Astrocyte of the spinal cord (primary cell): ENCODE measurements at regions not wholly inside any gene's neighbourhood (a gene's known extent, or its start where the extent isn't known, plus 50 kb on each side); places are given as distances from the start of the nearest gene placed in this dataset.

ENCODE experiments used
- DNase-seq: peaks from one replicate; pipeline ENCODE4 v3.0.0; 2011; ENCODE audit warnings: low read depth, low spot score
- H3K4me3 ChIP-seq: 2 replicates; pipeline ENCODE4 v1.5.1; 2011; ENCODE audit warnings: low read depth, mild to moderate bottlenecking, low read length, moderate library complexity
- in situ Hi-C: cut with HindIII; loops from 2 replicates; pipeline ENCODE4 v1.10.0; 2017; ENCODE audit warnings: low sequenced_read_pairs
- TF ChIP-seq, protein P1 (sequence below): IDR thresholded peaks from 2 replicates; pipeline ENCODE4 v1.5.1; 2012; ENCODE audit warnings: low read depth, mild to moderate bottlenecking, low read length, inconsistent platforms

DNA sequence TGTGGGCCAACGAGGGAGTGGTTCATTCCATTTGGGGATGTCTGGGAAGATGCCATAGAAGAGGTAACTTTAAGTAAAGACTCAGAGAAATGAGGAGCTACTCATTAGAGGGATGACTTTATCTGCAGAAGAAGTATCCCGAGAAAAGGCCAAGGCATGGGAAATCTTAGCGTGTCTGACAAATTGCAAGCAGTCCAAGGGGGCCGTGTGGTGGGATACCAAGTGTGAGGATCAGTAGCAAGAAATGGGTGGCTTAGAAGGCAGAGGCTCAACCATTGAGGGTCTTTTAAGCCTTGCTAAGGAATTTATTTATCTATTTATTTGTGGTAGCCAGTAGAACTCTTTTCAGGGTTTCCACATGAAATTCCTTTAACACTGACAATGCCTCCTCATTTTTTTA, 436.4 kb downstream of the RNF144A start:
- in situ Hi-C loops: no loop called here
- DNase-seq: no peak
- H3K4me3 ChIP-seq: no peak overlapping the region
- TF ChIP-seq, protein P1, sequence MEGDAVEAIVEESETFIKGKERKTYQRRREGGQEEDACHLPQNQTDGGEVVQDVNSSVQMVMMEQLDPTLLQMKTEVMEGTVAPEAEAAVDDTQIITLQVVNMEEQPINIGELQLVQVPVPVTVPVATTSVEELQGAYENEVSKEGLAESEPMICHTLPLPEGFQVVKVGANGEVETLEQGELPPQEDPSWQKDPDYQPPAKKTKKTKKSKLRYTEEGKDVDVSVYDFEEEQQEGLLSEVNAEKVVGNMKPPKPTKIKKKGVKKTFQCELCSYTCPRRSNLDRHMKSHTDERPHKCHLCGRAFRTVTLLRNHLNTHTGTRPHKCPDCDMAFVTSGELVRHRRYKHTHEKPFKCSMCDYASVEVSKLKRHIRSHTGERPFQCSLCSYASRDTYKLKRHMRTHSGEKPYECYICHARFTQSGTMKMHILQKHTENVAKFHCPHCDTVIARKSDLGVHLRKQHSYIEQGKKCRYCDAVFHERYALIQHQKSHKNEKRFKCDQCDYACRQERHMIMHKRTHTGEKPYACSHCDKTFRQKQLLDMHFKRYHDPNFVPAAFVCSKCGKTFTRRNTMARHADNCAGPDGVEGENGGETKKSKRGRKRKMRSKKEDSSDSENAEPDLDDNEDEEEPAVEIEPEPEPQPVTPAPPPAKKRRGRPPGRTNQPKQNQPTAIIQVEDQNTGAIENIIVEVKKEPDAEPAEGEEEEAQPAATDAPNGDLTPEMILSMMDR: no peak

DNA sequence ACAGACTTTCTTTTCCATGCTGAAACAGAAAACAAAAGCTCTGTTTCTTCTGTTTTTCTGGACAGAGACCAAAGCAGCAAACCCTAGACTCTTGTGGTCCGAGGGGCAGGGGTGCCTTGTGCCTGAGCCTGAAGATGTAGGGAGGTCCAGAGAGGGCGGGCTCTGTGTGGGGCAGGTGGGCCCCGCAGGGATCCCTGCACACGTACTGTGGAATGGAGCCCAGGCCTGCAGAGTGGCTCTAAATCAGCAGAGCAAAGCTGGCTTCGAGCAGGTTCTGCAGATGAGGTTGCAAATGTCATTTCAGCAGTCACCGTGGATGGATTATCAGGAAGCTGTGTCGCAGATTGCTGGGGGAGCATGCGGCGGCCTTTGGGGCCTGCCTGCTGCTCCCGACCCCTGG, 438.6 kb downstream of the RNF144A start:
- in situ Hi-C loops: no loop called here

DNA sequence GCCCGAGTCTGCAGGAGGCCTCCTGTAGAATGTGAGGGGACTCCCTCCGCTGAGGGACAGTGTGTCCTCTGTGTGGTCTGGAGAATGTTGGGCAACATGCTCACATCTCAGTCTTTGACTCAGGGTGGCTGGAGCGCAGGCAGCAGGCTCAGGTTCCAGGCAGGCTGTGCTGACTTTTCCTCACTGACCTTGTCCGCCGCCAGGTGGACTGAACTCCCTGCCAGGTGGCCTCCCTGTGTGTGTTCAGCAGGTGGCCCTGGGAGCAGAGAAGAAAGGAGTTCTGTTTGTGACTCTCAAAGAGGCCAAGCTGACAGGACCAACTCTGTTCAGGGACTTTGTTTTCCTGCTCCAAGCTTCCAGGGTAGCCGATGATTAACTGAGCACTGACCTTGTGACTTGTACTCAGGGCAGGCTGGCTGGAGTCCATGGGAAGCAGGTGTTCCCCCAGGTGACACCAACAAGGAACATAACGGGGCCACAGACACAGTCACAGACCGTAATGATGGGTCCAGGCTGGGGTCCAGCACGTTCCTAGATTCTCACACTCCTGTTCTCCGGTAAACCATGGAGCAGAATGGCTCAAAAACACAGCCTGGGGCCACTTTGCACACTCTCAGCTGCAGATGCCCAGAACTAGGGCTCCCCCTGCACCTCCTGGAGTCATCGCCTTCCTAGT, 439.8 kb downstream of the RNF144A start:
- TF ChIP-seq, protein P1: no peak
- no peak for DNase-seq
- no peak overlapping the region for H3K4me3 ChIP-seq
- in situ Hi-C loops: no loop called here

More for the DNA sequence above, 438.6 kb downstream of the RNF144A start:
- H3K4me3 ChIP-seq: no peak overlapping the region
- TF ChIP-seq, protein P1: no peak
- DNase-seq: no peak

DNA sequence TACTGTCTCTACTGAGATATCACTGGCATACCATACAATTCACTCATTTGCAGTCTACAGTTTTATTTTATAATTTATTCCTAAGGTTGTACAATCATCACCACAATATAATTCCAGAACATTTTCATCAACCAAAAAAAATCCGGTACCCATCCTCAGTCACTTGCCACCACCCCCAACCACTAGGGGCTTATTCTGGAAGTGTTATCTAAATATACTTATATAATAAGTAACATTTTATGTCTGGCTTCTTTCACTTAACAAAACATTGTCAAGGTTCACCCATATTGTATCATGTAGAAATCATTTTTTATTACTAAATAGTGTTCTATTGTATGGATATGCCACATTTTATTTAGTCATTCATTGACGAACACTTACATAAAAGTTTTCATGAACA, 440.8 kb downstream of the RNF144A start:
- no peak for DNase-seq
- TF ChIP-seq, protein P1: no peak
- in situ Hi-C loops: no loop called here
- H3K4me3 ChIP-seq: no peak overlapping the region

DNA sequence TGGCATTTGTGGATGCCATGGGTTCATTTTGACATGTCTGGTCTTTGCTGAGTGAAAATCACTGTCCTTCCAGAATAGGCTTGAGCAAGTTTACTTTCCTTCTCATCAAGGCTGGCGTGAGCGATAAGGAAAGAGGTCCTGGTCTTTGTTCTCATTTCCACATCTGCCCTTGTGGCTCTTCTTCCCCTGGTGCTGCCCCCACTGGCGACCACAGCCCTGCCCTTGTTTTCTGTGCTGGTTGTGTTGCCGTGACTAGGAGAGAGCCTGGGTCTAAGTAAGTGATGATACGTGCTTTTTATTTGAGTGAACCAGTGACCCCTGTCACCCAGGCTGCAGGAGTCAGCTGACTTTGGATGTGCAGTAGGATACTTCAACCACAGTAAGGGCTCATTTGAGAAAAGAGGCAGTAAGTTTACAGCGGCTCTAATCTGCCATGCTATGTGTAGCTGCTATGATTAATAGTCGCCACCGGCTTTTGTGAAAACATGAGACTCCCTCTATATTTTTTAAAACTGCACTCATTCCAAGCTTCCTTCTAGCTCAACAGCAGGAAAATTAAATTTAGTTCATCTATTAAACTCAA, 441.7 kb downstream of the RNF144A start:
- in situ Hi-C loops: no loop called here
- DNase-seq: no peak
- TF ChIP-seq, protein P1: no peak

DNA sequence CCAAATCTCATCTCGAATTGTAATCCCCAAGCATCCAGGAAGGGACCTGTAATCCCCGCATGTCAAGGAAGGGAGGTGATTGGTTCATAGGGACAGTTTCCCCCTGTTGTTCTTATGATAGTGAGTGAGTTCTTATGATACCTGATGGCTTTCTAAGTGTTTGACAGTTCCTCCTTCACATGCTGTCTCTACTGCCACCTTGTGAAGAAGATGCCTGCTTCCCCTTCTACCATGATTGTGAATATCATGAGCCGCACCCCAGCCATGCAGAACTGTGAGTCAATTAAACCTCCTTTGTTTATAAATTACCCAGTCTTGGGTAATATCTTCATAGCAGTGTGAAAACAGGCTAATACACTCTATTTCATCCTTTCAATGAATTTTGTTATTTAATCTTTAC, 446.7 kb downstream of the RNF144A start:
- TF ChIP-seq, protein P1: no peak
- in situ Hi-C loops: no loop called here
- DNase-seq: no peak
- no peak overlapping the region for H3K4me3 ChIP-seq

More for the DNA sequence above, 441.7 kb downstream of the RNF144A start:
- H3K4me3 ChIP-seq: no peak overlapping the region
